Fibroblast of pulmonary artery (primary cell): ENCODE measurements at regions not wholly inside any gene's neighbourhood (a gene's known extent, or its start where the extent isn't known, plus 50 kb on each side); places are given as distances from the start of the nearest gene placed in this dataset.

ENCODE experiments used
- DNase-seq: peaks from one replicate; pipeline ENCODE4 v3.0.0-alpha.2; 2010; ENCODE audit warnings: low read depth
- H3K4me3 ChIP-seq: replicated peaks from 2 replicates; pipeline ENCODE4 v1.5.1; 2011; ENCODE audit warnings: low read depth, mild to moderate bottlenecking, control low read depth, low read length, moderate library complexity
- TF ChIP-seq, protein P1 (sequence below): IDR thresholded peaks from 2 replicates; pipeline ENCODE4 v1.5.1; 2011; ENCODE audit warnings: mild to moderate bottlenecking, control low read depth, low read length, inconsistent platforms; ENCODE audit errors: missing control alignments

DNA sequence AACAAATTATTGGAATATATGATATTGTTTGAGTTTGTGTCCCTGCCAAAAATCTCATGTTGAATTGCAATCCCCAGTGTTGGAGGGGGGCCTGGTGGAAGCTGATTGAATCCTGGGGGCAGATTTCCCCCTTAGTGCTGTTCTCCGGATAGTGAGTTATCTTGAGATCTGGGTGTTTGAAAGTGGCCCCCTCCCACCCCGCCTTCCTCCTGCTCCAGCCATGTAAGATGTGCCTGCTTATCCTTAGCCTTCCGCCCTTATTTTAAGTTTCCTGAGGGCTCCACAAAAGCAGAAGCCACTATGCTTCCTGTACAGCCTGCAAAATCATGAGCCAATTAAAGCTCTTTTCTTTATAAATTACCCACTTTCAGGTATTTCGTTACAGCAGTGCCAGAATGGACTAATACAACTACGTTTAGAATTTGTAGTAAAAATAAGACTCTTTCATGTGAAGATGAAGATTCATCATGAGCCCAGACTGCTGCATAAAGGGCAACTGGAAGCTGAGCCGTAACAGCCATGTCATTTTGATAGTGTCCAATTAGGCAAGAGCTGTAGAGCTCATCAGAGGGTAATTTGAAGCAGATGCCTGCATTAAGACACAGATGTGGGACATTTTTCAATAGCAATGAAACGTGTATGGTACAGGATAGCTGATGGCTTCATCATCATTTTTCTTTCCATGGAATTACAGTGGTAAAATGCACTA is 1007.2 kb downstream of the REEP3 start:
- H3K4me3 ChIP-seq: no peak overlapping the region
- TF ChIP-seq, protein P1, sequence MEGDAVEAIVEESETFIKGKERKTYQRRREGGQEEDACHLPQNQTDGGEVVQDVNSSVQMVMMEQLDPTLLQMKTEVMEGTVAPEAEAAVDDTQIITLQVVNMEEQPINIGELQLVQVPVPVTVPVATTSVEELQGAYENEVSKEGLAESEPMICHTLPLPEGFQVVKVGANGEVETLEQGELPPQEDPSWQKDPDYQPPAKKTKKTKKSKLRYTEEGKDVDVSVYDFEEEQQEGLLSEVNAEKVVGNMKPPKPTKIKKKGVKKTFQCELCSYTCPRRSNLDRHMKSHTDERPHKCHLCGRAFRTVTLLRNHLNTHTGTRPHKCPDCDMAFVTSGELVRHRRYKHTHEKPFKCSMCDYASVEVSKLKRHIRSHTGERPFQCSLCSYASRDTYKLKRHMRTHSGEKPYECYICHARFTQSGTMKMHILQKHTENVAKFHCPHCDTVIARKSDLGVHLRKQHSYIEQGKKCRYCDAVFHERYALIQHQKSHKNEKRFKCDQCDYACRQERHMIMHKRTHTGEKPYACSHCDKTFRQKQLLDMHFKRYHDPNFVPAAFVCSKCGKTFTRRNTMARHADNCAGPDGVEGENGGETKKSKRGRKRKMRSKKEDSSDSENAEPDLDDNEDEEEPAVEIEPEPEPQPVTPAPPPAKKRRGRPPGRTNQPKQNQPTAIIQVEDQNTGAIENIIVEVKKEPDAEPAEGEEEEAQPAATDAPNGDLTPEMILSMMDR: no peak
- DNase-seq: no peak

DNA sequence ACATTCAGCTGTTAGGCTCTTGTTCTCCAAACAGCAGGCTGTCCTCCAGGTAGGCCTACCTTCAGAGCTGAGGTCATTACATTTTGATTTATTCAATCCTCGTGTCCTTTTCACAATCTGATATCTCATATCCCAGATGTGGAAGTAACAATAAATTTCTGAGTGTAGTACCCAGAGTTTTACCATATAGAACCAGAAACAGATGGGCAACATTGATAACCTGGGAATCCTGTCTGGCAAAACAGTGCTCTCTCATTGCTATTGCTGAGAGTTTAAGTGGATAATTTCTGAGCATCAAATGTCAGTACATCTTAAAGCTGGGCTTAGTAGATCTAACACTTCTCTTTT is 1007.8 kb downstream of the REEP3 start:
- TF ChIP-seq, protein P1: no peak
- no peak for DNase-seq
- H3K4me3 ChIP-seq: no peak overlapping the region

DNA sequence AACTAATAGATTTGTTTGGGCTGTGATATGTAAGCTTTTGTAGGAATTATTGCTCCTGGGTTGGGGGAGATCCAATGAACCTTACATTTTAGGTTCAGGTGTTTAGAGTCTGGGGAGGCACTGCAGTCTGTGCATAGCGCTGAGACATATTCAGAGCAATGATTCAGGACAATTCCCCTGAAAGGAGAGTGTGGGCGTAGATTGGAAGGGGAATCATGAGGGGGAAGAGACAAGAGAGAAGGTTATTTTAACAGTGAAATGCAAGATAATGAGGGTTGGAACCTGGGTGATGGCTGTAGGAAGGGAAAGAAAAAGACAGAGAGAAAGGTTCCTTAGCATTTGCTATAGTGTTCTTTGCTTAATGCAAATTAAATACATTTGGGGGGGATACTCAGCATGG is 1013.4 kb downstream of the REEP3 start:
- TF ChIP-seq, protein P1: no peak
- H3K4me3 ChIP-seq: no peak overlapping the region
- no peak for DNase-seq

DNA sequence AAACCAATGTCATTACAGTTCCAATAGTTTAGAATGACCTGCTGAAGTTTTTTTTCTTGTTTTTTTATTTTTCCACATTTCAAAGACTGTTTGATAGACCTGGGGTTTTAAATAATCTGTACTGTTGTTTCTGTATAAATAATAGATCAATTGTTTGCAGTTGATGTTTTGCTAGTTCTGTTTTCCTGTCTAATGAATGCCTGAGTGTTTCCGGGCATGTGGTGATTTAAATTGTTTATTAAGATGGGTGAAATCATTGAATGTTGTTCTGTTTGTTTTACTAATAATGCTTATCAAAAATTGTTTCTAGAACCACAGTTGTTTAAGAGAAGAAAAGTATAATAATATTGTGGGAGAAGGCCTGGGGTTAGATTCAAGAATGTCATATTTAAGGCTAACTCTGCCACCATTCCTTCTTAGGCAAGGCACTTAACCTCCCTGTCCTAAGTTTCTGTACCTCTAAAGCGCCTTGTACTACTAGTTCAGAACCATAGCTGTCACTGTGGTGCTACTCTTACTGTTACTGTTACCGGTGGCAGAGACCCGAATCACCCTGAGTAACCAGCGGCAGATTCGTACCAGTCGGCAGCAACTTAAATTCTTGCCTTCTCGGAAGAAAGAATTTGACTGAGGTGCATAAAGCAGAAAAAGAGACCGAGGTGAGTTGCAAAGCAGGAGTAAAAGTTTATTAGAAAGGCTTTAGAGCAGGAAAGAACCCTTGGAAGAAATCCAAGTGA is 1014.1 kb downstream of the REEP3 start:
- no peak for DNase-seq
- no peak overlapping the region for H3K4me3 ChIP-seq
- TF ChIP-seq, protein P1: no peak

DNA sequence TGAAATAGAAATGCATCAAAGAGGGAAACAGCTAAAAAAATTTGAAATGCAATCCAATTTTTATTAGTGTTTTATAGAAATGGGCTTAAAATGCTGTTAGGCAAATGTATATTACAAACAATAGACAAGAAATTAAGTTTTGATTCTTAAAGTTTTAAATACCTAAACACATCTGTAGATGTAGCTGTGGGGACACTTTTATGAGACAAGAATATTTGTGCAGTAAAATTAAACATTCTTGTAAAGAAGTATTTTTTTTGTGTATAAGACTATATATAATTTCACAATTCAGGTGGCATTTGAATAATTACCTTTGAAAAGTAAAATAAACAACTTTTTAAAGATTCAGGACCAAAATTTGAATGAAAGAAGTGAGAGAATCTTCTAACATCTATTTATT is 1015.9 kb downstream of the REEP3 start:
- H3K4me3 ChIP-seq: no peak overlapping the region
- no peak for DNase-seq
- TF ChIP-seq, protein P1: no peak

DNA sequence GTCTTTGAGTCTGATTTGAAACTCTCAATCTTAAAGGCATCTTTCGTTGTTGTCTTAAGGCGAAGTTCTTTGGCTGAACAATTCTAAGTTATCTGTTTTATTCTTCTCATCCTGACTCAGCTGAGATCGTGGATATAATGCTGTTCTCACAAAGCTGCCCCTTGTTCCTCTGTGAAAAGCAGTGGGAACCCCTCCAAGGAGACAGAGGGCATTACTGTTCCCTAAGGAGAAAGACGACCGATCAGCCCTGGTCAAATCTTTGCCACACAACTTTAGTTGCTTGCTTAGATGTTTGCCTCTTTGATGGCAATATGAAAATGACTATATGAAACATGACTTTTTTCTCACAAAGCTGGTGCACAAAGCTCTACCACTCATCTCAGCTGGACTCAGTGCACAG is 1016.7 kb downstream of the REEP3 start:
- no peak for DNase-seq
- H3K4me3 ChIP-seq: no peak overlapping the region
- TF ChIP-seq, protein P1: no peak
